ENCODE measurements at regions not wholly inside any gene's neighbourhood (a gene's known extent, or its start where the extent isn't known, plus 50 kb on each side); places are given as distances from the start of the nearest gene placed in this dataset.

GRCh38 chr5:6825678-6826244 is 112.5 kb downstream of the TENT4A start:
- TF ChIP-seq CTCF (IDR thresholded peaks at IDR 0.05; ENCODE audit: control insufficient read depth, insufficient read depth, low read depth, low read length, missing control alignments) = no peak
- no peak overlapping the region for H3K4me3 ChIP-seq (ENCODE audit: control insufficient read depth, low read depth, low read length)
- DNase-seq (ENCODE audit: low read depth) = no peak

GRCh38 chr5:6826756-6827155 is 113.5 kb downstream of the TENT4A start:
- no peak overlapping the region for H3K4me3 ChIP-seq (ENCODE audit: control insufficient read depth, low read depth, low read length)
- DNase-seq (ENCODE audit: low read depth) = no peak
- no peak for TF ChIP-seq CTCF (IDR thresholded peaks at IDR 0.05; ENCODE audit: control insufficient read depth, insufficient read depth, low read depth, low read length, missing control alignments)

GRCh38 chr5:6827526-6828219 is 114.4 kb downstream of the TENT4A start:
- DNase-seq (ENCODE audit: low read depth) = no peak
- no peak overlapping the region for H3K4me3 ChIP-seq (ENCODE audit: control insufficient read depth, low read depth, low read length)
- no peak for TF ChIP-seq CTCF (IDR thresholded peaks at IDR 0.05; ENCODE audit: control insufficient read depth, insufficient read depth, low read depth, low read length, missing control alignments)

- no peak overlapping the region for H3K4me3 ChIP-seq (ENCODE audit: control insufficient read depth, low read depth, low read length)
- no peak for DNase-seq (ENCODE audit: low read depth)
- no peak for TF ChIP-seq CTCF (IDR thresholded peaks at IDR 0.05; ENCODE audit: control insufficient read depth, insufficient read depth, low read depth, low read length, missing control alignments)
These were observed 116.0 kb downstream of the TENT4A start for GRCh38 chr5:6829150-6829784.

GRCh38 chr5:6830643-6831239 is 117.5 kb downstream of the TENT4A start:
- no peak overlapping the region for H3K4me3 ChIP-seq (ENCODE audit: control insufficient read depth, low read depth, low read length)
- no peak for DNase-seq (ENCODE audit: low read depth)
- TF ChIP-seq CTCF (IDR thresholded peaks at IDR 0.05; ENCODE audit: control insufficient read depth, insufficient read depth, low read depth, low read length, missing control alignments) = no peak

- DNase-seq (ENCODE audit: low read depth) = no peak
- no peak for TF ChIP-seq CTCF (IDR thresholded peaks at IDR 0.05; ENCODE audit: control insufficient read depth, insufficient read depth, low read depth, low read length, missing control alignments)
These were observed 118.7 kb downstream of the TENT4A start for GRCh38 chr5:6831678-6832671.

More at GRCh38 chr5:6831678-6832671, 118.7 kb downstream of the TENT4A start:
- H3K4me3 ChIP-seq (ENCODE audit: control insufficient read depth, low read depth, low read length) = no peak overlapping the region

Data from AG09309 (cell line).